LoVo (cell line): ENCODE measurements at regions not wholly inside any gene's neighbourhood (a gene's known extent, or its start where the extent isn't known, plus 50 kb on each side); places are given as distances from the start of the nearest gene placed in this dataset.

Experiments used
- DNase-seq: peaks from one replicate; pipeline ENCODE4 v3.0.0-alpha.2; 2016; ENCODE audit warnings: low spot score

DNA sequence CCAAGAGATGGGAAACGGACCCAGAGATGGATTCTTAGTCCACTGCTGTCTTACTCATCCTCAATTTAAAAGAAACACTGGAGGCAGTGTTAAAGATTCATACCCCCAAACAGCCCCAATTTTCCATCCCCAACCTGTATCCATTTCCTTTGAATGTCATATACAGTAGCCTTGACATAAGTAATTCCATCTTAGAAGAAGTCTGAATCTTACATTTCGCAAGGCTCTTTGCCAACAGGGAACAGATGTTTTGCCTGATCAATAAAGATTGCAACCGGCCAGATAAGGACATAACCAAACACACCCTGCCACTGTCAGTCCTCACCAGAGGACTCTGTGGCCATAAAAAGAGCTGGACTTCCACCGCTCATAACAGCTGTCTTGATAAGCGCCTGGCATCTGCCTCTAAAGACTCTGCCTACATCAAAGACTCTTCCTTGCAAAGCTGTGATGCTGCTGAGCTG lies 59.0 kb upstream of the MED9 start:
- DNase-seq = no peak

- DNase-seq = no peak
Observed at GRCh38 chr17:17419166-17419565, 57.6 kb upstream of the MED9 start.

DNA sequence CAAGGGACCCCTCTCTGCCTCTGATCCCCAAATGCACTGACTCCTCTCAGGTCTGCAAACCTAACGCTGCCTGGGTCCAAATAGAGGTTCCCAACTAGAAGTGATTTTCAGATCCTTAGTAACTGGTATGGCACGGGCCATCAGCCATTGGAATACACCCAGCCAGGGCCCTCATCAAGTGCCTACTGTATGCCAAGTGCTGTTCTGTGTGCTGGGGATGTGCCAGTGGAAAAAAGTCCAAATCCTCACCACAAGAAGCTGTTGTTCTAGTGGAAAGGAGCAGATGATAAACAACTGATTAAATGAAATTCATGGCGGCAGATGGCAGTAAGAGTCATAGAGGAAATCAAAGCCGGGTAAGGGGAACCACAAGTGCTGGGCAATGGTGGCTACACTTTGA lies 57.2 kb upstream of the MED9 start:
- DNase-seq = no peak

- DNase-seq = no peak
Observed at GRCh38 chr17:17420082-17420481, 56.7 kb upstream of the MED9 start.

DNA sequence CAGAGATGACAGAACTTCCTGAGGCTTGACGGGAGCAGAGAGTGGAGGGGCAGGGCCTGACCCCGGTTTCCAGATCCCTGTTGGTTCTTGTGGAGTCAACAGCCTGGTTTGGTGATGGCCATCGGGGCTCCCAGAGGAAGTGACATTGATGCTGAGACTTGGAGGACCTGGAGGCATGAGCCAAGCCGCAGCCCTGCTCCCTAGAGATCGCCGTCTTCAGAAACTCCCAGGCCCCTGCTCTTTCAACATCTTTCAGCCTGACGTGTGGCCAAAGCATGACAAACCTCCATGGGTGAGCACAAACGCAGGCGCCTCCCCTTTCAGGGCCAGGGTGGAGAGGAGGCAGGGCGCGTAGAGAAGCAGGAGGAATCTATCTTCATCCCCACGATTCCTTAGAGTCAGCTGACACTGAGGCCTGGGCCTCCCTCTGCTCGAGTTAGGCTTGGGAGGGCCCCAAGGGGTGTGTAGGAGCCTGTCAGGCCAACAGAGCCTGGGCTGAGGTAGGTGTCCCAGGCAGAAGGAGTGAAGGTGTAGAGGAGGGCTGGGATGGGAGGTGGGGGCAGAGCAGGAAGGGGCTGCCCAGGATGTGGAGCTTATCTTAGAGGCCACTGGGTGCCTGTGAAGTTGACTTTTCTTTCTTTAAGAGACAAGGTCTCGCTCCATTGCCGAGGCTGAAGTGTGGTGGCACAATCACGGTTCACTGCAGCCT lies 56.1 kb upstream of the MED9 start:
- no peak for DNase-seq

- no peak for DNase-seq
Observed at GRCh38 chr17:17421346-17422216, 55.2 kb upstream of the MED9 start.

GRCh38 chr17:17422217-17422610 lies 54.6 kb upstream of the MED9 start:
- DNase-seq = no peak

- no peak for DNase-seq
Observed at GRCh38 chr17:17422641-17423040, 54.2 kb upstream of the MED9 start.

DNA sequence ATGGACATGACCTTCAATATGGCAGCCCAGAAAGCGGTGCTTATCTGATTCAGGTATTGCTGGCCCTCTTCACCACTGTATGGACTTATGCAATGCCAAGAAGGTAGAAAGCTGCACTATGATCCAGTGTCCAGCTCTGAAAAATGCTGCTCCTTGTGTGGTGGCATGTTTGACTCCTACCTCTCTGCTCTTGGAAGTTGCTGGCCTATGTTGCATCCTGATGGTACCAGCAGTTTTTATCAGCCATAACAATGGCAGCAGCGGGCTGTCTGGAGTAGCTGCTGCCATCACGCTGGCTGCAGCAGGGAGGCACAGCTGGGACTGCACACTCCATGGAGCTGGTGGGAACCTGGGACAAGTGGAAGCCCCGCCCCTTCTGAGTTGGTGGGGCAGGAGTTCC lies 53.1 kb upstream of the MED9 start:
- DNase-seq = no peak

DNA sequence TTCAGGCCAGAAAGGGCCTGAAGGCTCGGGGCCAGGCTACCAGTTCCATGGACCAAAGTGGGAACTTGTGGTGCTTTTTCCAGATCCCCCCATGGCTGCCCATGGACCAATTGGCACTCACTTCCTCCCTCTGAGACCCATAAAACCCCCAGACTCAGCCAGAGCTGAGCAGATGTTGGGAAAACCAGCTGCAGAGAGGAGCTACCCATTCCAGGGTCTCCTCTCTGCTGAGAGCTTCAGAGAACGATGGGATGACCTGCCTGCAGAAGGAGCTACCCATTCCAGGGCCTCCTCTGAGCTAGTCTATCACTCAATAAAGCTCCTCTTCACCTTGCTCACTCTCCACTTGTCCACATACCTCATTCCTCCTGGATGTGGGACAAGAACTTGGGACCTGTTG lies 52.2 kb upstream of the MED9 start:
- no peak for DNase-seq

- no peak for DNase-seq
Observed at GRCh38 chr17:17425005-17425404, 51.8 kb upstream of the MED9 start.

DNA sequence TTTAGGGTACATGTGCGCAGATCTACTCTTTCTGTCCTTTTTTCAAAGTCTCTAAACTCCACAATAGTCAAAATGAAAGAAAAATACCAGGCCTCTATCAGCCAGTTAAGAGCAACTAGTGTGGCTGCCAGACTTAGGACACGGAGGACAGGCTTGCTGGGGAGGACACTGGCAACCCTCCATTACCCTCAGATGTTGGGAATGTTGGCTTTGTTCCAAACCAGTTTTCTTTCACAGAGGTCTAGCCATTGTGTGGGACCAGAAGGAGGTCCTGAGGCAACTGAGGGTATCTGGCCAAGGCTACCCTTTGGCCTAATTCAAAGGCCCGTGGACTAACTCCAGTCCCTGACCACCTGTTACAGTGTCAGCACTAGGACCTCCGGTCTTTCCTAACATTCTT lies 51.2 kb upstream of the MED9 start:
- DNase-seq = no peak

- DNase-seq = no peak
Observed at GRCh38 chr17:17426184-17426583, 50.6 kb upstream of the MED9 start.
